GM18873 (cell line): ENCODE measurements at regions not wholly inside any gene's neighbourhood (a gene's known extent, or its start where the extent isn't known, plus 50 kb on each side); places are given as distances from the start of the nearest gene placed in this dataset.

Experiments
- ATAC-seq: cut with Tn5 transposase; IDR thresholded peaks from one replicate; pipeline ENCODE4 v1.9.1; 2021; ENCODE audit warnings: mild to moderate bottlenecking, moderate library complexity, moderate number of reproducible peaks; ENCODE audit not compliant: unreplicated experiment, low FRiP score

- ATAC-seq: no peak
These were observed 115.8 kb upstream of the RPS23 start for GRCh38 chr5:82393951-82394350.

- no peak for ATAC-seq
These were observed 111.9 kb upstream of the RPS23 start for GRCh38 chr5:82390088-82390487.

- ATAC-seq: no peak
These were observed 111.2 kb upstream of the RPS23 start for GRCh38 chr5:82389347-82389746.

- ATAC-seq: no peak
These were observed 110.0 kb upstream of the RPS23 start for GRCh38 chr5:82388181-82388580.

GRCh38 chr5:82387819-82388166 is 109.6 kb upstream of the RPS23 start:
- no peak for ATAC-seq

- no peak for ATAC-seq
These were observed 109.1 kb upstream of the RPS23 start for GRCh38 chr5:82387001-82387818.

- ATAC-seq: no peak
These were observed 108.4 kb upstream of the RPS23 start for GRCh38 chr5:82386576-82386975.

GRCh38 chr5:82384034-82384750 is 106.0 kb upstream of the RPS23 start:
- no peak for ATAC-seq

- no peak for ATAC-seq
These were observed 103.4 kb upstream of the RPS23 start for GRCh38 chr5:82381591-82381990.

- ATAC-seq: no peak
These were observed 98.2 kb upstream of the RPS23 start for GRCh38 chr5:82376307-82376706.

- no peak for ATAC-seq
These were observed 97.5 kb upstream of the RPS23 start for GRCh38 chr5:82375488-82376244.

- peak; percentile 60 for ATAC-seq
These were observed 96.5 kb upstream of the RPS23 start for GRCh38 chr5:82374637-82375036.

GRCh38 chr5:82367930-82368329 is 89.8 kb upstream of the RPS23 start:
- ATAC-seq: no peak

- ATAC-seq: no peak
These were observed 87.6 kb upstream of the RPS23 start for GRCh38 chr5:82365744-82366228.

- ATAC-seq: no peak
These were observed 86.9 kb upstream of the RPS23 start for GRCh38 chr5:82365026-82365425.

- ATAC-seq: no peak
These were observed 86.3 kb upstream of the RPS23 start for GRCh38 chr5:82364497-82364896.

- no peak for ATAC-seq
These were observed 85.4 kb upstream of the RPS23 start for GRCh38 chr5:82363524-82363923.

GRCh38 chr5:82362636-82363035 is 84.5 kb upstream of the RPS23 start:
- no peak for ATAC-seq

GRCh38 chr5:82360022-82360421 is 81.9 kb upstream of the RPS23 start:
- ATAC-seq: no peak

GRCh38 chr5:82359272-82359671 is 81.1 kb upstream of the RPS23 start:
- ATAC-seq: no peak

- no peak for ATAC-seq
These were observed 80.3 kb upstream of the RPS23 start for GRCh38 chr5:82358457-82358856.
